VCaP (cell line): ENCODE measurements at regions not wholly inside any gene's neighbourhood (a gene's known extent, or its start where the extent isn't known, plus 50 kb on each side); places are given as distances from the start of the nearest gene placed in this dataset.
"Not testable (repeated sequence)": the region's sequence is repeated elsewhere in the genome, so short reads cannot be mapped to it uniquely, and the experiment has no call there.

Source experiments
- H3K27ac ChIP-seq: fragments of 450-650 bp; 2 replicates; pipeline ENCODE4 v1.5.1; 2017
- CTCF ChIP-seq: fragments of 450-650 bp; conservative IDR thresholded peaks from 2 replicates; pipeline ENCODE4 v1.5.1; 2017; ENCODE audit warnings: mild to moderate bottlenecking, moderate library complexity

- H3K27ac ChIP-seq, result no peak overlapping the region
- TF ChIP-seq CTCF, result no peak
Measured at GRCh38 chr5:40233268-40233667, 446.4 kb upstream of the PTGER4 start.

- no peak for TF ChIP-seq CTCF
- no peak overlapping the region for H3K27ac ChIP-seq
Measured at GRCh38 chr5:40227931-40228330, 451.8 kb upstream of the PTGER4 start.

GRCh38 chr5:40227366-40227765 lies 452.3 kb upstream of the PTGER4 start:
- H3K27ac ChIP-seq, result no peak overlapping the region
- no peak for TF ChIP-seq CTCF

- no peak overlapping the region for H3K27ac ChIP-seq
- TF ChIP-seq CTCF, result no peak
Measured at GRCh38 chr5:40226906-40227305, 452.8 kb upstream of the PTGER4 start.

DNA sequence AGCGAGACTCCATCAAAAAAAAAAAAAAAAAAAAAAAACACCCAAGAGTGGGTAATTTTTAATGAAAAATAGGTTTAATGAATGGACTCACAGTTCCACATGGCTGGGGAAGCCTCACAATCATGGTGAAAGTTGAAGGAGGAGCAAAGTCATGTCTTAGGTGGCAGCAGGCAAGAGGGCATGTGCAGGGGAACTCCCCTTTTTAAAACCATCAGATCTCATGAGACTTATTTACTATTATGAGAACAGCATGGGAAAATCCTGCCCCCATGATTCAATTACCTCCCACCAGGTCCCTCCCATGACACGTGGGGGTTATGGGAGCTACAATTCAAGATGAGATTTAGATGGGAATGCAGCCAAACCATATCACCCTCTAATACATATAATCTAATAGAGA lies 454.6 kb upstream of the PTGER4 start:
- not testable (repeated sequence) for H3K27ac ChIP-seq

DNA sequence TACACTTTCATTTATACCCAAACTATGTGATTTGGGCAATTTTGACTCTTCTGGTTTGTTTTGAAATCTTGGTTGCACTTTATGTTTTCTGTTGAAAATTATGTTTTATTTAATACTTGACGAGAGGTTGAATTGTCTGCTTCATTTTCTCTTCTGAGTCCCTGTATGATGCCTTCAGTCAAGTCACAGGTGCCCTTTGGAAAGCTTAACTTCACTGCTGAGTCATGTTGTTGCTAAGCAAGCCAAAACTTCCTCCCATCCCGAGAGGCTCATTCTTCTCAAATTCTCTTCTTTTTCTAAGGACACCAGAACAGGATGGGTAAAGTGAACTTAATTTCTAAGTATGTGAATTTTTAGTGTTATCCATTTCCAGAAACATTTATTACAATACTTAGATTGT lies 455.3 kb upstream of the PTGER4 start:
- H3K27ac ChIP-seq, result no peak overlapping the region
- no peak for TF ChIP-seq CTCF

DNA sequence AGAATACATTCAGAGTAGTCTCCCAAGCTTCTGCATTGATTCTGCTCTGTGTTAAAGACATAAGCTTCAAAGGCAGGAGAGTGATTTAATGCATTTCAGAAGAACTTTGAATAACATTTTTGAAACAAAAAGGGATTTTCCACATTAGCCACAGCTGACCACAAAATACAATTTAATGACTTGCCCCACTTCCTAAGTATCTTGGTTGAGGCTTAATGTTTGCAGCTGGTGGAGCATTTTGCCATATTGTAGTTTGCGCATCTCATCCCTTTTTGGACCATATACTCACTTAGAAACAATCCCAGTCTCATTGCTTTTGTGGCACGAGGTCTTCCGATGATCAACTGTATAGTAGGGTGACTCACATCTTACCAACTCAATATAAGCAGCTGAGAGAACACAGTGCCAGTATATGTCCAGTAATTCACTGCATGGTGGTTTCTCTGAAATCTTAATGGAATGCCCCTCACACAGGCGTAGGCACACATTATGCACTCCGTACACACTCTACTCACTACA lies 455.8 kb upstream of the PTGER4 start:
- no peak overlapping the region for H3K27ac ChIP-seq
- TF ChIP-seq CTCF, result no peak

- H3K27ac ChIP-seq, result no peak overlapping the region
- TF ChIP-seq CTCF, result no peak
Measured at GRCh38 chr5:40221796-40222195, 457.9 kb upstream of the PTGER4 start.
